Ascending aorta (tissue), 2 donors: ENCODE measurements at regions not wholly inside any gene's neighbourhood (a gene's known extent, or its start where the extent isn't known, plus 50 kb on each side); places are given as distances from the start of the nearest gene placed in this dataset.

ENCODE experiments used
- DNase-seq, 2 donors: peaks; one replicate each; pipeline ENCODE4 v3.0.0-alpha.2; 2019; ENCODE audit warnings: low spot score in 2 of 2
- H3K27ac ChIP-seq, 2 donors: fragments of 200-600 bp; sonication (generic); one replicate each; pipeline ENCODE4 v1.5.1; 2016 to 2017; ENCODE audit warnings: mild to moderate bottlenecking in 1 of 2
- H3K27me3 ChIP-seq: fragments of 200-600 bp; sonication (generic); one replicate; pipeline ENCODE4 v1.5.1; 2017
- H3K36me3 ChIP-seq, 2 donors: fragments of 200-600 bp; sonication (generic); one replicate each; pipeline ENCODE4 v1.5.1; 2016
- H3K4me1 ChIP-seq, 2 donors: fragments of 200-600 bp; sonication (generic); one replicate each; pipeline ENCODE4 v1.5.1; 2016 to 2017; ENCODE audit warnings: mild to moderate bottlenecking in 1 of 2
- H3K4me3 ChIP-seq, 2 donors: fragments of 200-600 bp; sonication (generic); one replicate each; pipeline ENCODE4 v1.5.1; 2016 to 2017; ENCODE audit warnings: mild to moderate bottlenecking in 1 of 2
- H3K9me3 ChIP-seq, 2 donors: fragments of 200-600 bp; sonication (generic); one replicate each; pipeline ENCODE4 v1.5.1; 2016
- intact Hi-C: fragments of 100-400 bp; cut with DNase I; formaldehyde crosslinking; loops from one replicate; pipeline ENCODE4 v1.15.1; 2023
- TF ChIP-seq, protein P1 (sequence below), 3 experiments: fragments of 200-600 bp in 2 of 3; fragments of 450-650 bp in 1 of 3; sonication (generic) in 2 of 3; IDR thresholded peaks; one replicate each; pipeline ENCODE4 v1.5.1; 2016 to 2019; ENCODE audit warnings: antibody characterized with exemption in 3 of 3, mild to moderate bottlenecking in 1 of 3, moderate library complexity in 1 of 3

DNA sequence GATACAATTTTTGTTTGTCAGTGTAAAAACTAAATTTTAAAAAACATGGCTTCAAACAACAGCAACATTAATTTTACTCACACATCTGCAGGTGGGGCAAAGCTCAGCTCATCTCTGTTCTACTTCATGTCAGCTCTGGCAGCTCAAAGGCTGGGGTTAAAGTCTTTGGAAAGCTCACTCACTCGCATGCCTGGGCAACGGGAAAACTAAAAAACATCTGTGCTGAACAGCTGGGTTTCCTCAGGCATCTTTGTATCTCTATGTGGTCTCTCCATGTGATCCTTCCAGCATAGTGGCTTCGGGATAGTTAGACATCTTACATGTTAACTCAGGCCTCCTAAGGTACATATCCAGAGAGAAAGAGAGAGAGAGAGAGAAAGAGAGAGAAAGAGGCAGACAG is 499.6 kb downstream of the RFPL4B start:
- H3K27me3 ChIP-seq = no peaks in the 10 kb centered on the region
- H3K4me3 ChIP-seq = no peak overlapping the region
- no peak overlapping the region for H3K27ac ChIP-seq
- no peaks in the 10 kb centered on the region for H3K9me3 ChIP-seq
- TF ChIP-seq, protein P1, sequence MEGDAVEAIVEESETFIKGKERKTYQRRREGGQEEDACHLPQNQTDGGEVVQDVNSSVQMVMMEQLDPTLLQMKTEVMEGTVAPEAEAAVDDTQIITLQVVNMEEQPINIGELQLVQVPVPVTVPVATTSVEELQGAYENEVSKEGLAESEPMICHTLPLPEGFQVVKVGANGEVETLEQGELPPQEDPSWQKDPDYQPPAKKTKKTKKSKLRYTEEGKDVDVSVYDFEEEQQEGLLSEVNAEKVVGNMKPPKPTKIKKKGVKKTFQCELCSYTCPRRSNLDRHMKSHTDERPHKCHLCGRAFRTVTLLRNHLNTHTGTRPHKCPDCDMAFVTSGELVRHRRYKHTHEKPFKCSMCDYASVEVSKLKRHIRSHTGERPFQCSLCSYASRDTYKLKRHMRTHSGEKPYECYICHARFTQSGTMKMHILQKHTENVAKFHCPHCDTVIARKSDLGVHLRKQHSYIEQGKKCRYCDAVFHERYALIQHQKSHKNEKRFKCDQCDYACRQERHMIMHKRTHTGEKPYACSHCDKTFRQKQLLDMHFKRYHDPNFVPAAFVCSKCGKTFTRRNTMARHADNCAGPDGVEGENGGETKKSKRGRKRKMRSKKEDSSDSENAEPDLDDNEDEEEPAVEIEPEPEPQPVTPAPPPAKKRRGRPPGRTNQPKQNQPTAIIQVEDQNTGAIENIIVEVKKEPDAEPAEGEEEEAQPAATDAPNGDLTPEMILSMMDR (IDR thresholded peaks at IDR 0.05) = no peak
- no peaks in the 10 kb centered on the region for H3K4me1 ChIP-seq
- H3K36me3 ChIP-seq = no peaks in the 10 kb centered on the region
- intact Hi-C loops = no loop called here
- no peak for DNase-seq

DNA sequence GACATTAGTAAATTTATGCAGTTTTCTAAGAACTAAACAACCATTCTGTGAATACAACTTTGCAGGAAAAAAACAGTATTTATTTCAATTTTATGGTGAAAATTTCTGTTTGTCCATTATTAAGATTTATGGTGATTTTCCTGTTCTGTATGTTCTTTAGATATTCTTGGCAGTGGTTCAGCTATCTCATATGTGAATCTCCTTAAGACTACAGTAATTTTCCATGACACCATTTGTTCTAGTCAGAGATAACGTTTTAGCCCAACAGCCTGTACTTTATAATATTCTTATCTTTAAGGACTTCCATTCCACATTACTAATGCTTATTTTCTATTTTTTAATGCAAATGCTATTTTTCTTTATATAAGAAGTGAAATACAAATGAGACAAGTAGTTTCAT is 504.0 kb downstream of the RFPL4B start:
- Histone ChIP-seq H3K9me3 (no peaks in the 10 kb centered on the region), H3K27me3 (no peaks in the 10 kb centered on the region), H3K36me3 (no peaks in the 10 kb centered on the region), H3K27ac (no peak overlapping the region), H3K4me1 (no peaks in the 10 kb centered on the region), H3K4me3 (no peak overlapping the region)
- DNase-seq = no peak
- intact Hi-C loops = no loop called here
- TF ChIP-seq, protein P1 (IDR thresholded peaks at IDR 0.05) = no peak

DNA sequence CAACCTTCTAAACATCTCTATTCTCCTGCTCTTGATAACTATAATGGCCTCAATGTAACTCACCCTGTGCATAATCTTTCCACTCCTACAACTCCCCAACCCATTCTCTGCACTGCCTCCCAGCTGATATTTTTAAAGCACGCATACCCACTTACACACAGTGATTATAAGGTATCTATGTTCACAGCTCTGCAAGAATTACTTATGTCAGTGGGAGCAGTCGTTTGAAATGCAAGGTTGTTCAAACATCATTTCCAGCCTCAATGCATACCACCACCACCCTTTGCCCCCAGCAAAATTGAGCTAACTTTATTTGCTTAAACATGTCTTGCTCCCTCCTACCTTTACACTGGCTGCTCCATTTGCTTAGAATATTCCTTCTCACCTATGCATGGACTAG is 506.0 kb downstream of the RFPL4B start:
- TF ChIP-seq, protein P1 (IDR thresholded peaks at IDR 0.05) = no peak
- no peak overlapping the region for H3K27ac ChIP-seq
- no peaks in the 10 kb centered on the region for H3K9me3 ChIP-seq
- DNase-seq = no peak
- H3K27me3 ChIP-seq = no peaks in the 10 kb centered on the region
- no peaks in the 10 kb centered on the region for H3K4me1 ChIP-seq
- H3K36me3 ChIP-seq = no peaks in the 10 kb centered on the region
- intact Hi-C loops = no loop called here
- no peak overlapping the region for H3K4me3 ChIP-seq

DNA sequence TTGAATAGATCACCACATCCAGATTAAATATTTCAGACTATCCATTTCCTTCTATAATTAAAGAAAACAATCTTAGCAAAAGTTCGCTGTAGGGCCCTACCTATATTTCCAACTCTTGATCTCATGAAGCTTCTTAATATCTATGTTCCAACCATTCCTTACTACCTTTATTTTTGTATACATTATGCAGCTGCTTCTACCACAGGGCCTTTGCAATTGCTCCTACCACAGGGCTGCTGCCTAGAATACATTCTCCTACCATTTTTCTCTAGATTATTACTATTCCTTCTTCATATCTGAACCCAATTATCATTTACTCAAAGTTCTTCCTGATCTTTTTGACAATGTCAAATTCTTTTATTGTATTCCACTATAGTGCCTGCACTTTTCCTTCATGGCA is 516.6 kb downstream of the RFPL4B start:
- intact Hi-C loops = no loop called here
- H3K4me3 ChIP-seq = no peak overlapping the region
- no peaks in the 10 kb centered on the region for H3K36me3 ChIP-seq
- H3K4me1 ChIP-seq = no peaks in the 10 kb centered on the region
- DNase-seq = no peak
- no peaks in the 10 kb centered on the region for H3K27me3 ChIP-seq
- TF ChIP-seq, protein P1 (IDR thresholded peaks at IDR 0.05) = no peak
- no peak overlapping the region for H3K27ac ChIP-seq
- H3K9me3 ChIP-seq = peaks cover 0 to under 1% of the 10 kb centered on the region in 2 donors

DNA sequence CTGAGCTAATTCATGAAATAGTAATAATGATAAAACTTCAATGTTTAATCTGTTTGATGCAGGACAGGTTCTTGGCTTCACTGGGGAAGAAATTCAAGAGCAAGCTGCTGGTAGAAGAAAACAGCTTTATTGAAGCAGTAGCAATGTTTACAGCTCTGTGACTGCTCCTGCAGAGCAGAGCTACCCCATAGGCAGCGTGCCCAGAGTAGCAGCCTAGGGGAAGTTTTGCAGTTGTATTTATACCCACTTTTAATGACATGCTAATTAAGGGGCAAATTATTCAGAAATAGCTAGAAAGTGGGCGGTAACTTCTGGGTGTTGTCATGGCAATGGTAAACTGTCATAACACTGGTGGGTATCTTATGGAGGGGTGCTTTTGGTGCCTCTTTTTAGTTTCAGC is 518.0 kb downstream of the RFPL4B start:
- TF ChIP-seq, protein P1 (IDR thresholded peaks at IDR 0.05) = no peak
- Histone ChIP-seq H3K9me3 (peaks cover 0 to 10% of the 10 kb centered on the region in 2 donors), H3K4me1 (no peaks in the 10 kb centered on the region), H3K4me3 (no peak overlapping the region), H3K36me3 (no peaks in the 10 kb centered on the region), H3K27ac (no peak overlapping the region), H3K27me3 (no peaks in the 10 kb centered on the region)
- intact Hi-C loops = no loop called here
- no peak for DNase-seq

DNA sequence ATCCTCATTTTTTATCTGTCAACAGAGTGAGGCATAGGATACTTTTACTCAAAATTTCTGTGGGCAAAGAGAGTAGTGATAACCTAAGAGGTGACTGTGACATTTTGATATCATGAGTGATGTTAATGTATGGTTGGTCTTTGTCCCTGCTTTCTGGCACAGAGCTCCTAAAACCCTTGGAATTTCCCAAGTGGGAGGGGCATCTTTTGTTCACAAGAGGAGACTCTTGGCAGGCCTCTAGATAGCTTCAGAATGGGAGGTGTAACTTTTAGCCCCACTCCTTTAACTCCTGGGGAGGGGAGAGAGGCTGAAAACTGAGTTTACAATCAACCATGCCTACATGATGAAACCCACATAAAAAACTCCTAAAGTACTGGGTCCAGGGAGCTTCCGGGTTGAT is 527.8 kb downstream of the RFPL4B start:
- TF ChIP-seq, protein P1 (IDR thresholded peaks at IDR 0.05) = no peak
- Histone ChIP-seq H3K36me3 (no peaks in the 10 kb centered on the region), H3K4me3 (no peak overlapping the region), H3K9me3 (peaks cover 0 to 18% of the 10 kb centered on the region in 2 donors), H3K27ac (no peak overlapping the region), H3K4me1 (peaks cover 0 to 4% of the 10 kb centered on the region in 2 donors), H3K27me3 (no peaks in the 10 kb centered on the region)
- no peak for DNase-seq
- intact Hi-C loops = loop anchor here (5.0 kb wide), 1 partner anchor 982 kb away; the partner anchor contains the start of gene MARCKS
